ENCODE measurements at regions not wholly inside any gene's neighbourhood (a gene's known extent, or its start where the extent isn't known, plus 50 kb on each side); places are given as distances from the start of the nearest gene placed in this dataset.
A peak's percentile ranks its signal among the peaks of the same experiment; 100 is the strongest.

GRCh38 chr17:14950686-14951085 lies 314.4 kb downstream of the PMP22 start:
- DNase-seq (no peak), ATAC-seq (no peak)
- Histone ChIP-seq H3K4me3 (no peak overlapping the region), H3K9me3 (no peaks in the 10 kb centered on the region), H3K4me1 (peaks cover 0 to 14% (median 0%) of the 10 kb centered on the region in 4 donors), H3K27ac (no peak overlapping the region), H3K27me3 (peaks cover 0 to 3% of the 10 kb centered on the region in 2 donors), H3K36me3 (no peaks in the 10 kb centered on the region)
- TF ChIP-seq CTCF (IDR thresholded peaks at IDR 0.05) = no peak
- no peak for TF ChIP-seq POLR2A (IDR thresholded peaks at IDR 0.05)
- intact Hi-C loops (cut with DNase I) = no loop called here
- no CpG with 5 or more reads among the region's 2 CpGs for WGBS (ENCODE audit: insufficient coverage, low coverage, low lambda C conversion rate, missing lambda C conversion rate)

GRCh38 chr17:14950216-14950615 lies 314.9 kb downstream of the PMP22 start:
- 46% methylated on average over 3 of the region's 3 CpGs for WGBS (ENCODE audit: insufficient coverage, low coverage, low lambda C conversion rate, missing lambda C conversion rate)
- H3K27ac ChIP-seq = no peak overlapping the region
- DNase-seq (no peak), ATAC-seq (no peak)
- H3K36me3 ChIP-seq = no peaks in the 10 kb centered on the region
- H3K9me3 ChIP-seq = no peaks in the 10 kb centered on the region
- no peak for TF ChIP-seq POLR2A (IDR thresholded peaks at IDR 0.05)
- no peak for TF ChIP-seq CTCF (IDR thresholded peaks at IDR 0.05)
- no peak overlapping the region for H3K4me3 ChIP-seq
- peaks cover 0 to 14% (median 0%) of the 10 kb centered on the region in 4 donors for H3K4me1 ChIP-seq
- H3K27me3 ChIP-seq = peaks cover 0 to 3% of the 10 kb centered on the region in 2 donors
- intact Hi-C loops (cut with DNase I) = no loop called here

DNA sequence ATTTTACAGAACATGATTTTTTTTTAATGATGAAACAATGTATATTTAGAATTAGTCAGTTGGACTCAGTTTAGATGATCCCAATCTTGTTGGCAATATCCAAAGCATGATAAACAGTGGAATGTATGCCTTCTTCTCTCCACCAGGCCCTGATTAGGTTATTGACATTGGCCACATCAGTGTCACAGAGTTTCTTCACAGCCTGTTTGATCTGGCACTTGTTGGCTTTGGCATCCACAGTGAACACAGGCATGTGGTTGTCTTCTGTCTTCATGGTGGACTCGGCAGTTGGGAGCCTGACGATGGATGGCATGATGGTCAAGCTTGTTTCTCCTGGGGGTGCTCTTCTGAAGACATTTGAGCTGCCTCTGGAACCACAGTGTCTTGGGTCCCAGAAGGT lies 317.5 kb downstream of the PMP22 start:
- Histone ChIP-seq H3K9me3 (no peaks in the 10 kb centered on the region), H3K36me3 (no peaks in the 10 kb centered on the region), H3K4me3 (no peak overlapping the region), H3K27me3 (peaks cover 0 to 3% of the 10 kb centered on the region in 2 donors), H3K4me1 (peaks cover 0 to 14% (median 0%) of the 10 kb centered on the region in 4 donors), H3K27ac (no peak overlapping the region)
- ATAC-seq (peak; percentile 66 to 98 (median 84)), DNase-seq (peak; percentile 25 to 65 (median 53))
- intact Hi-C loops (cut with DNase I) = no loop called here
- 19% methylated on average over 2 of the region's 2 CpGs for WGBS (ENCODE audit: insufficient coverage, low coverage, low lambda C conversion rate, missing lambda C conversion rate)
- TF ChIP-seq POLR2A (IDR thresholded peaks at IDR 0.05) (no peak), CTCF (IDR thresholded peaks at IDR 0.05) (no peak)

- DNase-seq (no peak), ATAC-seq (no peak)
- no peak for TF ChIP-seq POLR2A (IDR thresholded peaks at IDR 0.05)
- TF ChIP-seq CTCF (IDR thresholded peaks at IDR 0.05) = no peak
- peaks cover 0 to 14% (median 0%) of the 10 kb centered on the region in 4 donors for H3K4me1 ChIP-seq
- H3K4me3 ChIP-seq = no peak overlapping the region
- intact Hi-C loops (cut with DNase I) = no loop called here
- no peak overlapping the region for H3K27ac ChIP-seq
- 76% methylated on average over 7 of the region's 7 CpGs for WGBS (ENCODE audit: insufficient coverage, low coverage, low lambda C conversion rate, missing lambda C conversion rate)
- H3K9me3 ChIP-seq = no peaks in the 10 kb centered on the region
- peaks cover 0 to 3% of the 10 kb centered on the region in 2 donors for H3K27me3 ChIP-seq
- H3K36me3 ChIP-seq = no peaks in the 10 kb centered on the region
These were observed 318.6 kb downstream of the PMP22 start for GRCh38 chr17:14946481-14946880.

Data from right lobe of liver (tissue), 6 donors.